Stimulated activated CD4-positive, alpha-beta T cell treated with anti-CD3 and anti-CD28 coated beads, Interleukin-12 subunit alpha, Interleukin-12 subunit beta, amount 100 ng/mL, for 24 hours (primary cell): ENCODE measurements at regions not wholly inside any gene's neighbourhood (a gene's known extent, or its start where the extent isn't known, plus 50 kb on each side); places are given as distances from the start of the nearest gene placed in this dataset.

Experiments
- DNase-seq, 2 experiments: peaks; one replicate each; pipeline ENCODE4 v3.0.0-alpha.2; 2020; ENCODE audit warnings: low read depth in 2 of 2

DNA sequence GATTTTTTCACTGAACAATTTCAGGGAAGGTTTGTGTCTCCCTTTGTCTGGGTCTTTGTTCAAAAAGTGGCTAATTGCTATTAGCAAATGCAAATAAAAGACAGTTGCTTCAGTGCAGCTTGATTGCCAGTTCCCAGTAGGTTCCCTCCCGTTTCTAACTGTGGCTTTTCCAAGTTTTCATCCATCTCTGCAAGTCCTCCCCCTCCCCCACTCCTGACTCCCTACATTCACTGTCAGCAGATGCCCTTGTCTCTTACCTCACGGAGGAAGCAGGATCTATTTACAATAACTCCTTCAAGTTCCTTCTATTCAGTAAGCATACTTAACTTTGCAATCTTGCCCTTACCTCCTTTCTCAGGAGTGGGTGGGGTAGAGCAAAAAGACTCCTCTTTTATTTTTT is 55.4 kb upstream of the SCEL start:
- no peak for DNase-seq

DNA sequence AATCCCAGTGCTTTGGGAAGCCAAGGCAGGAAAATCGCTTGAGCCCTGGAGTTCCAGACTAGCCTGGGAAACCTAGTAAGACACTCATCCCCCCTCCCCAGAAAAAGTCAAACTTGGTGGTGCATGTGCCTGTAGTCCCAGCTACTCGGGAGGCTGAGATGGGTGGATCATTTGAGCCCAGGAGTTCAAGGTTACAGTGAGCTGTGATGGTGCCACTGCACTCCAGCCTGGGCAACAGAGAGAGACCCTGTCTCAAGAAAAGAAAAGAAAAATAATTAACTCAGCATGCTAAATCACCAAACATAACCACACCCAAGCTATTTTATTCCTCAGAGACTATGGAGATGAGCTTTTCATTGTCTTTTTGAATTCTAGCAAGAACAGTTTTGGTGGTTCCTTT is 56.2 kb upstream of the SCEL start:
- no peak for DNase-seq

DNA sequence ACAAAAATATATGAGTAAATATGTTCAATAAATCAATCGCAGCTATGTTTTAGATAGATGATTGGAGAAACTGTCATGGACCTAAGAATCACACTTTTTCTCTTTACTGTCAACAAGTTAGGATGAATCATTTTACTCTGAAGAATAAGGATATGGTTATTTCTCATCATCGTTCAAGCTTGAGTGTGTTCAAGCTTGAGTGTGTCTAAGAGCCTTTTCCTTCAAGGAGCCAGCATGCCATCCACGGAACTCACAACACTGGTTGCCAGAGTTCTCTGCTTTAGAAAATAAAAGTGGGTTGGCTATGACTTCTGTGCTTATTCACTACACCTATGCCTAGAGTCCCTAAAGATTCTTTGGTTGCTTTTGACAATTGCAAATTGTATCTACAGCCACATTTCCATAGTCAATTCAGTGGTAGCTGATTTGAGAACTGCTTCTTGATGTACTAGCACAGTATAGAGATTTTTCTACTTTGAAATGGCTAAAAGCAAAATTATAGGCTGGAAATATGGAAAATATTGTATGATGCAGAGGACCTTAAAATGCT is 58.1 kb upstream of the SCEL start:
- DNase-seq = no peak

DNA sequence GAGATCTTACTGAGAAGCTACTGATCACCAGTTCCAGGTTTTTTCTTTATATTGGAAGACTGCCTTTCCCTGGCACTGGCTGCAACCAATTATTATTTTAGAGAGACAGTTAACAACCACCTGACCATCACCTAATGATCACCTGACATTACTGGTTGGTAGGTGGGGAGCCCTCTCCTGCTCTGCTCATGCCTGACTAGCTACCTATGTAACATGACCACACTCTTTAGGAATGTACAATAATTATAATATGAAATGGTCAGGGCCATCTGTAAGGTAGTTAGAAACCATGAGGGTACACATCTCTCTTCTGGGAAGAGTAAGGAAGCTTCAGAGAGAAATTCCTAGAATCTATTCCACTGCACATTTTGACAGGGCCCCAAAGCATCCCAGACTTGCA is 59.0 kb upstream of the SCEL start:
- DNase-seq = no peak

DNA sequence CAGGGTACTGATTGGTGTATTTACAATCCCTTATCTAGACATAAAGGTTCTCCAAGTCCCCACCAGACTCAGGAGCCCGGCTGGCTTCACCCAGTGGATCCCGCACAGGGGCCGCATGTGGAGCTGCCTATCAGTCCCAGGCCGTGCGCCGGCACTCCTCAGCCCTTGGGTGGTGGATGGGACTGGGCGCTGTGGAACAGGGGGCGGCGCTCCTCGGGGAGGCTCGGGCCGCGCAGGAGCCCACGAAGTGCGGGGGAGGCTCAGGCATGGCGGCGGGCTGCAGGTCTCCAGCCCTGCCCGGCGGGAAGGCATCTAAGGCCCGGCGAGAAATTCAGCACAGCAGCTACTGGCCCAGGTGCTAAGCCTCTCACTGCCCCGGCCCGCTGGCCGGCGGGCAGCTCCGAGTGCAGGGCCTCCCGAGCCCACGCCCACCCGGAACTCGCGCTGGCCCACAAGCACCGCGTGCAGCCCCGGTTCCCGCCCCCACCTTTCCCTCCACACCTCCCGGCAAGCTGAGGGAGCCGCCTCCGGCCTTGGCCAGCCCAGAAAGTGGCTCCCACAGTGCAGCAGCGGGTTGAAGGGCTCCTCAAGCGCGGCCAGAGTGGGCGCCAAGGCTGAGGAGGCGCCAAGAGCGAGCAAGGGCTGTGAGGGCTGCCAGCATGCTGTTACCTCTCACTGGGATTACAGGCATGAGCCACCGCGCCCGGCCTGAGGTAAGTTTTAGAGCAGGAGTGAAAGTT is 60.0 kb upstream of the SCEL start:
- no peak for DNase-seq

DNA sequence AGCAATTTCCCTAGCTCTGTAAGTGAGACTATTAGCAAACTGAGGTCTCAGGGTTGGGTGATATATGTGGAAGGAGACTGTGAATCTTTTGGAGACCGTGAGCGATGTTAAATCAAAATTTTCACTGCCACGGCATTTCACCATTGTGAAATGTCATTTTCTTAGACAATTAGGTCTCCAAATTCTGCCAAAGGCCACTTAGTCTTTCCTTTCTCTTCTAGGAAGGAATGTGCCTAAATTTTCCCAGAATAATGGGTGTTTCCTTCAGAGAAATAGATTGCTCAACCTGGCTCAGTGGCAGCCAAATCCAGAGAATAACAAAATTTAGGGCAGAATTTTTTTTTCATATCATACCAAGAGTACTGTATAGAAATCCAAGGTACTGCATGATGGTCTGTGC is 64.5 kb upstream of the SCEL start:
- DNase-seq = no peak

DNA sequence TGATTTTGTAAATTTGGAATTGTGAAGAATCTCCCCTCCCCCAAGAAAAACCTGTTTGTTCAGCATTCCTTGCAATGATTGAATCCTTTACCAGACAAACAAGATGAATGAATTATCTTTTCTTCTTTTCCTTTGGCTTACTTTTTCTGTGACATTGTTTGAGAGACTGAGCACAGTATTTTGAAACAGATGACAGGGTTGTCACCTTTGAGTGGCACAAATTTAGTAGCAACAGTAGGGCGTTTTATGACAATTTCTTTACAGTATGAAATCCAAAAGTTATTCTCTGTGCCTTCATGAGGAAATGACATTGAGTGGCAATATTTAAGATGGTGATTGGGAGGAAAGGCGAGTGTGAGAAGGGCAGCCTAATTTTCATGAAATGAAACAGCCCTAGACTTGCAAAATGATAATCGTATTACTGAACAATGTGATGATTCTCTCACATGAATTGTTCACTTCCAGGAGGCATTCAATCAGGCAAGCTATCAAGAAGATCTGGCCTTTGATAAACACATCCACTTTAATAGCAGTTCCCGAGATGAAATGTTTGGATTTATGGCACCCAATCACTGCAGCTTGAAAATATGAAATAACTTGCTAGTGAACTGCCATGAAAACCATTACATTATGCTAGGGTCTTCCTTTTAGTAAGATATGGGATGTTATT is 68.6 kb upstream of the SCEL start:
- DNase-seq = no peak

DNA sequence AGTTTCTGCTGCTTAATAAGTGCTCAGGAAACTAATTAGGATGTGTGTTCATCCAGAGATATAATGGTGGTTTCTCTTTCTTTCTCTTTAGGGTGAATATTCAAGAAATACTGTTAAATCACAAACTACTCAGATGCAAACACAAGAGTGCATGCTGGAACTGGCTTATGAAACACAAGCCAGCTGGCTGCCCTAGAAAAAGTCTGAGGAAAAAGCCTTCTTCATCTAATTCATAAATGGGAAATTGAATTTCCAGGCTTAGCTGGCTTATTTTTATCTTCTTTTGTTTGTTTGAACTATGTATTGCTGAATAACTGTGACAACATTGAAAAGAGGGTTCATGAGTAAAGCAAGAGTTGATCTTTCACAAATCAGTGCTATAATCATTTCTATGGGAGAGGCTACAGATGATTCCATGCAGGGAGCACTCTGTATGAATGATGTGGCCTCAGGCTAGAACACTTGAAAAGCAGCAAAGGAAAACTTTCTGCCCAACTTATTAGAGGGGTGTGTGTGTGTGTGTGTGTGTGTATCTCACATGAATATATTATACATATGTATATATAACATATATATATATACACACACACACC is 69.8 kb upstream of the SCEL start:
- no peak for DNase-seq

DNA sequence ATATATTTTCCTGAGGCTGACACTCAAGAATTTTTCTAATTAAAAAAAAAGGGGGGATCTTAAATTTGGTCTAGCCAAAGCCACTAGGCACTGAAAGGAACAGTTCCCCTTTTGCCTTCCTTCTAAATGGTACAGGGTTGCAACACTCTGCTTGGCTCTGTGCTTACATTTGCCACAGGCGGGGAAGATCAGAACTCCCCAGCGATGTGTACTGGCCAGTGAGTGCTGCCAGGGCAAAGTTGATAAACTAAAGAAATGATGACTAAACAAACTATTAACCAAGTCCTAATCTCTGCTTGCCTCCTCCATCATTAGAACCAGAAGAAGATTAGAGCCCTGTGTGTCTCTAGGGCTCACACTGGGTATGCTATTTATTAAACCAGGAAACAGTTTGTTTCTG is 75.3 kb upstream of the SCEL start:
- DNase-seq = no peak

DNA sequence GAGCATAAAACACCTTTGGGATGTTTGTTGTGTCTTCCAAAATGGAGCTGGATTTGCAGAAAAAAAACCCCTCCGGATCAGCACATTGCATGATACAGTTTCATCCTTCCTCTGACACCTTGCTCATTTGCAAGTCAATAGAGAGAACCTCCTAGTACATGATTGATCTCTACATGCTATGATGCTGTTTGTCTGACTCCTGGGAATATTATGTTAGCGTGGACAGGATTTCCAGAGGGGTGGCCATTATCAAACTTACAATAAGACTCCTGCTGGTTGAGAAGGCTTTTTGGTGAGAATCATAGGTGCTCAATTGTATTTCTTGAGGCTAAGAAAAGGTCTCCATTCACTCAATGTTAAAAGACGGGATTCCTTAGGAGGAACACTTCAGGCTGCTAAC is 75.9 kb upstream of the SCEL start:
- DNase-seq = no peak

DNA sequence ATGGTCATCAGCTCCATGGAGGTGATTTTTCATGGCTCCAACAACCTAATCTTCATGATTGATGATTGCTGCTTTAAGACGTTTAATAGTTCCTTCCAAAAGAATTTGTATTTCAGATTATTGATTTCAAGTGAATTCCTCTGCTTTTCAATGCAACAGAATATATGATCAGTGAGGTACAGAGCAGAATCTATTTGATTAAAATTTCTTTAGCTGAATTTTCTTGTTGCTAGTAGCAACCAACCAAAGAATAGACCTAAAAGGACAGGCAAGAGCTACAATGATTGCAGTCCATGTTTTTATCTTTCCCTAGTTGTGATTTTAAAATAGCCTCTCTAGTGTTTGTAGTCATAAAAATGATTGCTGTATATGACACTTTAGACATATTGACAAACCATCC is 76.8 kb upstream of the SCEL start:
- no peak for DNase-seq

DNA sequence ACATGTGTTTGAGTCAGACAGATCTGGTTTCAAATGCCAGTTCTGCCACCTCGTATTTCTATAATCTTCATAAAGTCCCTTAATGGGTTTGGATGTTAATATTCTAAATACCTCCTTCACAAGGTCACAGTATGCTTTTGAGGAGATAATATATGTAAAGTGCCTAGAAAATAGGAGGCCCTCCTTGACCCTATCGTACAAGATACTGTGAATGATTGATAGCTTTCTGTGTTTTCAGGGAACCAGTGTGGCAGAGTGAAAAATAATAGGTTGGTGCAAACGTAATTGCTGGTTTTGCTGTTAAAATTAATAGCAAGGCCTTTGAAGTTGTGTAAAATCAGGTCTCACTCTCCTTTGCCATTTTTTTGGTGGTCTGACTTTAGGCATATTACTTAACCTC is 77.5 kb upstream of the SCEL start:
- no peak for DNase-seq

DNA sequence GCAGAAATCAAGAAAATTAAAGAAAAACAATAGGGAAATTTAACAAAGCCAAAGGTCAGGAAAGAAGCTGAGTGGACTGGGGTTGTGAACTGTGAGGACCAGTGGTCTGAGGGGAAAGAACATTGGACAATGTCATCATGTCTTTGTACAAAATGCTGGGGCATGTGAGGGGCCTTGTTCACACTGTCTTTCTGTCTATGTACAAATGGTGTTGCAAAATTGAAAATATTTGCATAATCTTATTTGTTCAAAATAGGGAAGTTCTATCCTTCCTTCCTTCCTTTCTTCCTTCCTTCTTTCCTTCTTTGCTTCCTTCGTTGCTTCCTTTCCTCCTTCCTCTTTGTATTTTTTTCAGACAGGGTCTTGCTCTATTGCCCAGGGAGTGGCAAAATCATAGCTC is 79.2 kb upstream of the SCEL start:
- no peak for DNase-seq

DNA sequence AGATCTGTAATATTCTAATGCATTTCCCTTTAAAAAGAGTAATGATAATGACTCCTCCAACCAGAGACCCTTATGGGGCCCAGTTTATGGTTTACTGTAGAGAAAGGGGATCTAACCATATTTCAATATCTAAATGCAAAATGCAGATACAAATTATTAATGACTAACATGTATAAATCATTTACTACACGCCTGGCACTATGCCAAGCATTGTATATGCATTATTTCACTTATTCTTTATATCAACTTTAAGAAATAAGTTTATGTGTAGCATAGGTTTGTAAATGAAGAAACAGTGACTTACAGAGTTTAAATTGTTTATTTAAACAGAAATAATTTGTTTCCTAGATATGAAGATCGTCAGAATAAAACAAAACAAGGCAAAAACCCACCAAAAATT is 86.2 kb upstream of the SCEL start:
- DNase-seq = no peak

DNA sequence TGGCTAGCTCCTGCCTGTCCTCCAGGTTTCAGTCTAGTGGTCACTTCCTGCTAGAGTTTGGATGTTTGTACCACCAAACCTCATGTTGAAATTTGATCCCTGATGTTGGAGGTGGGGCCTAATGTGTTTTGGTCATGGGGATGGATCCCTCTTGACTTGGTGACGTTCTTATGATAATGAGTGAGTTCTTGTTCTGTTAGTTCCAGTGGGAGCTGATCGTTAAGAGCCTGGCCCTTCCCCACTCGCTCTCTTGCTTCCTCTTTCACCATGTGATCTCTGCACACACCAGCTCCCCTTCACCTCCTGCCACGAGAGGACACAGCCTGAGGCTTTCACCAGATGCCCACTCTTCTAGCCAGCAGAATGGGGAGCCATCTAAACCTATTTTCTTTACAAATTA is 86.8 kb upstream of the SCEL start:
- DNase-seq = no peak

DNA sequence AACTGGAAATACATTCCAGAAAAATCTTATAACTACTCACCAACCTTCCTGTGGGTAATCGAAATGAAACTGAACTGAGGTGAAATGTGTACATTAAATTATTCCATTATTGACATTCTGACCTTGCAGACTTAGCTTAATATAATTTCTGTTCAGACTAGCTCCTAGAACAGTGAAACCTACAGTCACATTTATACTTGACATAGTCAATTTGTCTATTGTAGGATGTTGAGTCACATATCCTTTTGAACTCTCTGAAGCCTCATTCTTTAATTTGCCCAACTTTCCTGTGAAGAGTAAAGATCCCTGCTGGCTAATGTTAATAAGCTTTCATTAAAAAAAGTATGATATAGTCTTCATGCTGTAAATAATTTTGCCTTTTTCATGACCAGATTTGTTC is 92.0 kb upstream of the SCEL start:
- DNase-seq = no peak

DNA sequence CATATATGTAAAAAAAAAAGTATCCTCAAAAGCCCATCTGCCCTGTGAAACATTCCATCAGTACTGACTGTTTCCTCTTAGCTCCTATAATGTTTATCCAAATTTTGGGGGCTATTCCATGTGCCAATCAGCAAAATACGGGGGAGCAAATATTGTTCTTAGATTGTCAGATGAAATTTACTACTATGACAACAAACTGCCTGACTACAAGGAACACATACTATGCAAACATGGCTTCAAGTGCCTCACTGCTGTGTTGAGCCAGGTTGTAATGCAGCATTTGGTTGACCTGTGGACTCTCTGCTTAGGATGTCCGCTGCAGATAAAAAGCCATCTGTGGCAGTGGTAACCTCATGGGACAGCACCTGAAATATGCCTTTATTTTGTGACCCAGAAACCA is 98.2 kb upstream of the SCEL start:
- no peak for DNase-seq

DNA sequence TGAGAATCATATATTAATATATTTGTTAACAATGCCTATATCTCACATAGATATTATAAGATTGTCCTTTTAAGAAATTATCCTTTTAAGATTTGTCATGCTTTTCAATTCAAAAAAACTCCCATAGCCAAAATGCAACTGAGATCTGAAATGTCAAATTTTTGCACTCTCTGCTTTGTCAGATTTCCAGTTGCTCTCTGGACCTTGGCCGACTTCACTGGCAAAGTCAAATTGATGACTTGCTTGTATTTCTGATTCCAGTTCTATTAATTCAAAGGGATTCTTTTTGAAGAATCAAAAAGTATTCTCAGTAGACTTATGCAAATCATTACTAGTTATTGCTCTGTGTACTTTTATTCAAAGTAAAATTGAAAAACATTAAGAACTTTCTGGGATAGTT is 101.2 kb upstream of the SCEL start:
- no peak for DNase-seq

DNA sequence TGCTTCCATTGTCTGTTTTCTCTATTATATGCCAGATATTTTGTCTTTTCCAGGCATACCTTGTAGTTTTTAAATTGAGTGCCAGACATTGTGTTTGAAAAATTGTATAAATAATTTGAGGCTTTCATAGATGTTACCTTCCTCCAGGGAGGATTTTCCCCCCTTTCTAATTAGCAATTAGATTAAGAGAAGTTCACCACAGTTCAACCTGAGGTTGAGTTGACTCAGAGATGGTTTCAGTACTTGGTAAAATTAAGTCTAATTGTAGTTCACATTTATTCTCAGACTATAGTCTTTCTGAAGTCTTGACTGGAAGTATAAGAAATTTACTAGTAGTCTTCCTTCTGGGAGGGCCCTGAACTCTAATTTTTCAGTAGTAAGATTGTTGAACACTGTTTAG is 104.1 kb upstream of the SCEL start:
- no peak for DNase-seq

DNA sequence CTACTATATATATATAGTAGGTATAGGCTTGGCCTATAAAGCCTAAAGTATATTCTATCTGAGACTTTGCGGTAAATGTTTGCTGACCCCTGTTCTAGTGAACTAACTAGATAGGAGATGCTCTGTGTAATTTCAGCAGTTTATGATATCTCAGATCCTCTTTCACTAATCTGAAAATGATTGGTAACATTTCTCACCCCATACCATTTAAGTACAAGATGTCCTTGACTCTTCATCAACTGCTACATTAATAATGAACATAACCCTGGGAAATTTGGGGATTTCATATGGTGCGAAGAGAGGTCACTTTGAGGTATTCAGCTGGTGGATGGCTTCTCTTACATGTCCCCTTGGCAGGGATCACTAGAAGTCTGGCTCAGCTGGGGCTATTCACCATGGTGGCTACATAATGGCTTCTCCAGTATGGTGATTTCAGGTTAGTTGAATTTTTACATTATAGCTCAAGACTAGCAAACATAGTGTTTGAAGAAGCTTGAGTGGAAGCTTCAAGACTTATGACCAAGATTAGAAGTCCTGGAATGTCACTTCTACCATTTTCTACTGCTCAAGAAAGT is 103.6 kb upstream of the MYCBP2 start:
- DNase-seq = no peak

DNA sequence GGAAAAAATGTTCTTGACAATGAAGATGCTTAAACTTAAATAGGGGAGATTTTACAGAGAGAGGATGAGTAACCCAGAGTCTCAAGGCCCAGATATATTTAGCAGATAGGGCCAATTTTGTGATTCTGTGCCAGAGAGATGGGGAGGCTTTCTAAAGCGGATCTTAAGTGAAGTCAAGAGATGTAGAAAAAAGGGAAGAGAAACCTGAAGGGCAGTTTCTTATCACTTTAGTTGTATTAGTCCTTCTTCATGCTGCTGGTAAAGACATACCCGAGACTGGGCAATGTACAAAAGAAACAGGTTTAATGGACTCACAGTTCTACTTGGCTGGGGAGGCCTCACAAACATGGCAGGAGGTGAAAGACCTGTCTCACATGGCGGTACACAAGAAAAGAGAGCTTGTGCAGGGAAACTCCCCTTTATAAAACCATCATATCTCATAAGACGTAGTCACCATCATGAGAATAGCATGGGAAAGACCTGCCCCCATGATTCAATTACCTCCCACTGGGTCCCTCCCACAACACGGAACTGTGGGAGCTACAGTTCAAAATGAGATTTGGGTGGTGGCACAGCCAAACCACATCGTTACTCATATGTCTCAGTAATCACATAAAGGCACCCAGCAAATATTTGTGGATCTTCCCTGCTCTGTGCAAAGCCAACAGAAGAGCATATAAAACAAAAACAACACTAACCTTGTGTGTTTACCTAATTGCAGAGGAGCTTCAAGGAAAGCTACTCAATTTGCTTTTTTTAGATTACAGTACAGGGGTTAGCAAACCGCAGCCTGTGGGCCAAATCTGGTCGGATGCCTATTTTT is 102.6 kb upstream of the MYCBP2 start:
- peak in 1 of 2 experiments; percentile 40 for DNase-seq

DNA sequence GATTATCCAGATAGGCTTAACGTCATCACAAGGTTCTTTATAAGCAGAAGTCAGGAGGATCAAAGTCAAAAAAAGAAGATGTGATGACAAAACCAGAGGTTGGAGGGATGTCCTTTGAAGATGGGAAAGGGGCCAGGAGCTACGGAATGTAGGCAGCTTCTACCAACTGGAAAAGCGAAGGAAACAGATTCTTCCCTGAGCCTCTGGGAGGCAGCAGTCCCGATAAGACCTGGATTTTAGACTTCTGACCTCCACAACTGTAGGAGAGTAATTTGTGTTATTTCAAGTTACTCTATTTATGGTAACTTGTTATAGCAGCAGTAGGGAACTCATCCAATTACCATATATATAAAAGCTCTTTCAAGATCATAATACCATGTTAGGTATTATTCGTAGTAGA is 98.8 kb upstream of the MYCBP2 start:
- no peak for DNase-seq
